KBM-7 (cell line): ENCODE measurements at regions not wholly inside any gene's neighbourhood (a gene's known extent, or its start where the extent isn't known, plus 50 kb on each side); places are given as distances from the start of the nearest gene placed in this dataset.
"Not testable (repeated sequence)": the region's sequence is repeated elsewhere in the genome, so short reads cannot be mapped to it uniquely, and the experiment has no call there.

Experiments used
- DNase-seq: peaks from one replicate; pipeline ENCODE4 v3.0.0-alpha.2; 2015
- in situ Hi-C: fragments of 300-500 bp; cut with MboI; formaldehyde crosslinking; loops from 2 replicates; pipeline ENCODE4 v1.14.3; 2020; ENCODE audit warnings: low sequenced_read_pairs, low pct_unique_long_range_greater_than_20kb, mixed read lengths

DNA sequence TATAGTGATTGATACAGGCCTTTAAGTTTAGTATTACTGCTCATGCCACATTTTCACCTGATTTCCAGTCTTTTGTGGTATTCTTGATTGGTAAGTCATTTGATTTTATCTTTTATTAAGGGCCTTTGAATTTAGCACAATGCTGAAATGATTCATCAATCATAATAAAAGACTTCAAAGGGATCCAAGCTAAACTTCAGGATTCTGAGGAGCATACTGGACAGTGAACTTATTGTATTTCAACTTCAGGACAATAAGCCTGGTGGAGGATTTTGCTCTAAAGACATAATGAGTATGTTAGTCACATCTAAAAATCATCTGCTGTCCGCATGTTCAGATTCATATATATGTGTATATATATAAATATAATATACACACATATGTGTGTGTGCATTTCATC is 233.3 kb downstream of the SETD4 start:
- no peak for DNase-seq
- in situ Hi-C loops: no loop called here

DNA sequence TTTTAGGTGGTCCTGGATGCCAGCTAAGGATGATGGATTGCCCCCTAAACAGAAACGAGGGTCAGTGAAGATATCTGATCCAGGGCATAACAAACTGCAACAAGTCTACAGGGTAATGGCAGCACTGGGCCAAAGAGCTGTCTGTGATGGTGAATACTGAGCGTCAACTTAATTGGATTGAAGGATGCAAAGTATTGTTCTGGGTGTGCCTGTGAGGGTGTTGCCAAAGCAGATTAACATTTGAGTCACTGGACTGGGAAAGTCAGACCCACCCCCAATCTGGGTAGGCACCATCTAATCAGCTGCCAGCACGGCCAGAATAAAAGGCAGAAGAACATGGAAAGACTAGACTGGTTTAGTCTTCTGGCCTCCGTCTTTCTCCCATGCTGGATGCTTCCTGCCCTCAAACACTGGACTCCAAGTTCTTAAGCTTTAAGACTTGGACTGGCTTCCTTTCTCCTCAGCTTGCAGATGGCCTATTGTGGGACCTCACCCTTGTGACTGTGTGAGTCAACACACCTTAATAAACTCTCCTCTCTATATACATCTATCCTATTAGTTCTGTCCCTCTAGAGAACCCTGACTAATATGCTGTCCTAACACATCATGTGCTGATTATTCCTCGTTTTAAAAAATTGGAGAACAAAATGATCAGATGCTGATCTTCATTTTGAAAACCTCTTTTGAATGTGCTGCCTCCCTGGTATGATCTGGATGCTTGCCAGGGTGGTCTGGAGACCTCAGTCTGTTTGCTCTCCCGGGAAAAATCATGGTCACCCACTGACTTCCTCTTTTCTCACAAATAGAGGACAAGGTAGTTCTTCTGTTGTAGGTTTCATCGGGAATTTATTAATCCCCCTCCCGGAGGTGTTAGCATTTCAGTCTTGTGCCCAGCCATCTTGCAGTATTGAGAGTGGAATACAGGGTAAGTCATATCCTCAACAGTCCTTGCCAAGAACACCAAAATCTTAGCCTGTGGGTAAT is 234.7 kb downstream of the SETD4 start:
- no peak for DNase-seq
- in situ Hi-C loops: no loop called here

DNA sequence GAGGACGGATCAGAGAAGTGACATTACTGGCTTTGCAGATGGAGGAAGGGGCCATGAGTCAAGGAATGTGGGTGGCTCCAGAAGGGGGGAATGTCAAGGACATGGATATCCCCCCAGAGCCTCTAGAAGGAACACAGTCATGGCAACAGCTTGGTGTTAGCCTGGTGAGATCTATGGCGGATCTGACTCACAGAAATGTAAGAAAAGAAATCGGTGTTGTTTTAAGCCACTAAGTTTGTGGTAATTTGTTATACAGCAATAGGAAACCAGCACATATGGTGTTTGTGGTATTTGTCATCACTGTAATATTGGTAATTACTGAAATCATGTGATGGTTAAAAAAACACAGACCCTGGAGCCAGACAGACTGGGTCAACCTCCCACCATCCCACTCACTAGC is 236.2 kb downstream of the SETD4 start:
- in situ Hi-C loops: no loop called here
- DNase-seq: no peak

DNA sequence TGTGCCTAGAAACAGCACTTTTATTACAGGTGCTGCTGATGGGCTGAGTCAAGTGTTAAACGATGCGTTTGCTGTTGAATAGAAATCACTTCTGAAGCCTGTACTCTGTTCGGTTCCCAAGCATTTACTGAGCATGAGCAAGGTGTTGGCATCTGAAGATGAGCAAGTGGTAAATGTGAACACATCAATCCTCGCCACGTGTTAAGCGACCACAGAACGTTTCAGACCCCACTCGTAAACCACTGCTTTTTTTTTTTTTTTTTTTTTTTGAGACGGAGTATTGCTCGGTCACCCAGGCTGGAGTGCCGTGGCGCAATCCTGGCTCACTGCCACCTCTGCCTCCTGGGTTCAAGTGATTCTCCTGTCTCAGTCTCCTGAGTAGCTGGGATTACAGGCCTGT is 241.2 kb downstream of the SETD4 start:
- no peak for DNase-seq
- in situ Hi-C loops: no loop called here

DNA sequence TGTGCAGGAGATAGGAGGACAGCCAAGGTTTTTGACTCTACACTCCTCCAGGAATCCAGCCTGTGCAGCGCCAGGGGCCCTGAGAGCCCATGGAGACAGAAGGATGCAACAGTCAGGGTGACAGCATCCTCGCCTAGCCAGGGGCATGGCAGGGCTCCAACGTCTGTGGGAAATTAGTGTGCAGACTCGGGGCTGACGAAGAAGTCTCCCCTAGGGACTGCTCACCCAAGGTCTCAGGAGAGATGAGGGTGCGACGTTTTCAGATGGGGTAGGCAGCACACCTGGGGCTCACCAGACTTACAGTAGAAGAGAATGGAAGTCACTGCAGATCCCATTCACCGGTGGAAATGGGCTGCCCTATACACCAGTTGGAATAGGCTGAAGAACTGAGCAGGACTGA is 241.7 kb downstream of the SETD4 start:
- in situ Hi-C loops: no loop called here
- no peak for DNase-seq

DNA sequence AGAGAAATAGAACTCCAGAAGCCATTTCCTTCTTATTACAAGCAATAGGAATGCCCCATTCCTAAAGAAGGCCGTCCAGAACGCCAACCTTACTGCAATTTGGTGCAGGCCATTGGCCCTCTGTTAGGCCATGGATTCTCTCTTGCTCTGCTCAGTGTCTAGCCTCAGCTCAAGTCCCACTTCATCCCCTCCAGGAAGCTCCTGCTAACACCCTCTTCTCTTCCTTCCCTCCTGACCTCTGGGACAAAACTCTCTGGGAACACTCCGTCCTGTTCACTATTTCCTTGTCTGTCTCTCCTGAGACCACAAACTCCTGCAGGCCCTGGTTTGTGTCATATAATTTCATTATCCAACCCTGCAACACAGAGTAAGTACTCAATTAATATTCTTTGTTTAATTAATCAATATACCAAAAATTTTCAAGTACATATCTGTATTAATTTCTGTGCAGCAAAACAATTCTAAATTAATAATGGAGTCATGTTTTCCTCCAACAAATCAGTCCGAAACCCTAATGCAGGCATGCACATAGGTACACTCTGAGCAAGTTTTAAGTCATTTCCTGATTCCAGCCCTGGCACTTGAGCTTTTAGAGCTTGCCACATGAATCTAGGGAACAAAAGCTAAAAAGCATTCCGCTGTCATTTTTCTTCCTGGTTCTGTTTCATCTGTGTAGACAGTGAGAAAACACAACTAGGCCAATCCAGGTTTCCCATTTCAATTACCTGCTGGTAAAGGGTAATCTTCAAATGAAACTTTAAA is 245.3 kb downstream of the SETD4 start:
- in situ Hi-C loops: no loop called here
- DNase-seq: no peak

DNA sequence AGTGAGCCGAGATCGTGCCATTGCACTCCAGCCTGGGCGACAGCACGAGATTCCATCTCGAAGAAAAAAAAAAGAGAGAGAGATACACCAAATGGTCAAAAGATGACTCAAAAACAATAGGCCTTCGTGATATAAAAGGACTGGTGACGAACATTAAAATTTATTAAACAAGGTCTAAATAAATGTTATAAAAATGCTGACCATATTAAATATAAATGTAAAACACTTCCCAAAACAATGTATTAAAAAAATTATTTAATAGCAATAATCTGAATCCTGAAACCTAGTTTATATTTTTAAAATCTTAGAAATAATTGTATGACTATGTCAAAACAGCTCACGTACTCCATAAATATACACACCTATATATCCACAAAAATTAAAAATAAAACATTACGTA is 247.6 kb downstream of the SETD4 start:
- in situ Hi-C loops: no loop called here

DNA sequence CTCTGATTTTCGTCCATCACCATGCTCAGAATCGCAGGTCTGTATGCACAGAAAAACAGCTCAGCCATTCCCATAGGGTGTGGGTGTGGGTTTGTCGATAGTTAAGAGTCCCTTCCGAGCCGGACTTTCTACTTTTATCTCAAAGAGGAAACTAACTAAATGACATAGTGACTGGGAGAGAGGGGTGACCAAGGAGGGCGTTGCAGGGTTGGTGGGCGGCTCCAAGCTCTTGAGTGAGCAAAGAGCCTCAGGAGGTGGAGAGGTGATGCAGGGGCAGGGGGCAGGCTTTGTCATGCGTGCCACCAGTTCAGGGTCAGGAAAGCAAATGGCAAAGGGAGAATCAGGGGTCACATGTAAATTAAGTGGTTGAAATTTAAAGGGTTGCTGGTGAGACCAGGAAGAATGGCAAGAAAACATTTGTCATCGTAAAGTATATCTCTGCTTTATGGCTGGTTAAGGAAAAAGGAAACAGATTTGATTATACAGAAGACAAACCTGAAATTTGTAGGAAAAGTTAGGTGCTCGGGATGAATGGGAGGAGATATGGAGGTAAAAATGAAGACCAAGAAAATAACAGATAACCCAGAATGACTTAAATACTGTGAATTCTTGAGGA is 249.0 kb downstream of the SETD4 start:
- in situ Hi-C loops: no loop called here
- DNase-seq: no peak

More for the DNA sequence above, 247.6 kb downstream of the SETD4 start:
- DNase-seq: no peak

DNA sequence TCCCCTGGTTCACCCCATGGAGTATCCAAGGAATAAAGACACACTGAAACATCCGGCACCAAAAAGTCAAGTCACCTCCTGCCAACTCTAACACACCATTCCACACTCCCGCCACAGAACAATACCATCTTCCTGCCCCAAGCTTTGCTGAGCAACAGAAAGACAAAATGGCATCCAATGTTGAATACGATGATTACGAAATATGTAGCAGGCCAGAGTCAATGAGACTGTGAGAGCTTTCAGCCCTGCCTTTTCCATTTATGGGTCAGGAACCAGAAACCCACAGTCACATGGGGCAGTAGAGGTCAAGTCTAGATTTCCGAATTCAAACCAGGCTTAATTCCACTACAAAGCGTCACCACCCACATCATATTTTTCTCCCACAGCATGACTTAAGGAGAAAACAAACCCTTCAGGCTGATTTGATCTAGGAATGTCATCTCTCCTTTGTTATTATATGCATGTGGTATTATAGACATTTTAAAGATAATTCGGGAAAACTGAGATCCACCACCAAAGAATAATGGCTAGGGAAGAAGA is 249.8 kb downstream of the SETD4 start:
- no peak for DNase-seq
- in situ Hi-C loops: no loop called here

DNA sequence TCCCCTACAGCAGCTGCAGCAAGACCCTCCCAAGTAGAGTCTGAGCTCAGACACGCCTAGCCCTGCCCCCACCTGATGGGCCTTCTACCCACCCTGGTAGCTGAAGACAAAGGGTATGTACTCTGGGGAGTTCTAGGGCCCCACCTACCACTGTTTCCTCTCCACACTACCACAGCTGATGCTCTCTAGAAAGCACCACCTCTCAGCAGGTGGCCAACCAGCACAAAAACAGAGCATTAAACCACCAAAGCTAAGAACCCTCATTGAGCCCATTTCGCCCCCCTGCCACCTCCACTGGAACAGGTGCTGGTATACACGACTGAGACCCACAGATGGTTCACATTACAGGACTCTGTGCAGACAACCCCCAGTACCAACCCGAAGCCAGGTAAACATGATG is 258.9 kb downstream of the SETD4 start:
- no peak for DNase-seq
- in situ Hi-C loops: no loop called here

DNA sequence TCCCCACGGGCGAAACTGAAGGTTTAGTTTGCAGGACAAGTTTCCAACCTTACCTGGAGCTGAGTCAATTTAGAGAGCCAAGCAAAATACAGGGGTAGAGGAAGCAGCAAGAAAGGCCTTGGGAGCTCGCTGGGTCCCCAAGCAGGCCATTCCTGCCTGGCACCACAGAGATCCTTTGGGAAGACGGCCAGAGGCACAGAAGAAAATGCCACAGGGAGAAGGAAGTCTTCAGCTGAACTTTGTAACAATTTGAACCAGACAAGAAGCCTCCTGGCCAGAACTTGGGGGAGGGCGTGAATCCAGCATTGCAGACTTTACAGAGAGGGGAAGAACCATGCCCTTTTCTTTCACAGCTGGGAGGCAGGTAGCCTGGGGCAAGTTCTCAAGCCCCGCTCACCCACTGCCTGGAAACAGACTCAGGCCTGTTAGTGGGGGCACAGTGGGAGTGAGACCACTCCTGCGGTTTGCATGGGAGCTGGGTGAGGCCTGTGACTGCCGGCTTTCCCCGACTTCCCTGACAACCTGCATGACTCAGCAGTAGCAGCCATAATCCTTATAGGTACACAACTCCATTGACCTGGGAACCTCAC is 259.4 kb downstream of the SETD4 start:
- DNase-seq, in situ Hi-C loops: not testable (repeated sequence)

DNA sequence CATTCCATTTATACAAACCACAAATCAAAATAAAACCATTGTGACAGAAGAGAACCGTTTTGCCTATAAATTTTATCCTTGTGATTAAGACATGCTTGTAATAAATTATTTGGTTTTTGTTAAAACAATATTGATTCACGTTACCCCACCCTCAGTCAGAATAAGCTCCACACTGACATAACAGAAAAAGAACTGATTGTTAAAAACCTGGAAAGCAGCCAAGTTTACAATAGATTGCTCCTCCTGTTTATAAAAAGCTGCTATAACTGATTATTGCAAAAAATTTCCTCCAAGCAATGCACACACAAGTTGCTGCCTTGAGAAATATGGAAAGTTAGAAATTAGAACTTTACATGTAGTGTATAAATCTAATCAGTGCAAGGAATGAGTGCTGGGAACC is 263.5 kb downstream of the SETD4 start:
- in situ Hi-C loops: no loop called here
- no peak for DNase-seq

DNA sequence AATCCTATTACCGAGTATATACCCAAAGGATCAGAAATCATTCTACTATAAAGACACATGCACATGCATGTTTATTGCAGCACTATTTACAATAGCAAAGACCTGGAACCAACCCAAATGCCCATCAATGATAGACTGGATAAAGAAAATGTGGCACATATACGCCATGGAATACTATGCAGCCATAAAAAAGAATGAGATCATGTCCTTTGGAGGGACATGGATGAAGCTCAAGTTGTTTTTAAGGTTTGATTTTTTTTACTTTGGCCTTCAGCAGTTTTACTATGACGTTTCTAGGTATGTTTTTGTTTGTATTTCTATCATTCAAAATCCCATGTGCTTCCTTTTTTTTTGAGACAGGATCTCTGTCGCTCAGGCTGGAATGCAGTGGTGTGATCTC is 265.8 kb downstream of the SETD4 start:
- in situ Hi-C loops, DNase-seq: not testable (repeated sequence)

DNA sequence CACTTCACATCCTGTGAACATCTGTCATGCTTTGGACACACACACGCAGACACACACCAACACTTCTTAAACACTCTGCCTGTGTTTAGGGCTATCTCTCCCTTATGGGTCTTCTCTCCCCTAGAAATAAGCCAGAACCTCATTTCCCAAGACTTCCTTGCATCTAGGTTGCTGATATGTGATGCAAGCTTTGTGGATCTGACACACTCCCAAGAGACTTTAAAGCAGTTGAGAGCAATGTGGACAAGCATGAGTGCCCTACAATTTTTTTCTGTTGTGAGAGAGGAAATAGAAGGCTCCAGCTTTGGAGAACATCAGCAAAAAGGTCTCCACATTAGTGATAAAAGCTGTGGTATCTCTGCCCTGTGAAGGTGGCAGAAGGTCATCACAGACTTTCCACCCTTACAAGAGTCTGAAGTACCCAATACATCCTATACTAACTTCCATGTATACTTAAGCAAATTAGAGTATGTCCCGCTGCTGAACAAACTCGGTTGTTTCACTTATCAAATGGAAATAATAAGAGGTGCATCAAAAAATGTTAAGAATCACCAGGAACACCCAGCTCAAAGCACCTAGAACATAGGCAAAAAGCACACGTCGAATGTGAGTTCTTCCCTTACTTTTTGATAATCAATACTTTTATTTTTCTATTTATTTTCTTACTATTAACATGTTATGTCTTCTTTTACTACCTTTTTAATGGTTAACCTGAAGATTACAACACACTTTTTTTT is 267.6 kb downstream of the SETD4 start:
- in situ Hi-C loops: no loop called here
- no peak for DNase-seq

DNA sequence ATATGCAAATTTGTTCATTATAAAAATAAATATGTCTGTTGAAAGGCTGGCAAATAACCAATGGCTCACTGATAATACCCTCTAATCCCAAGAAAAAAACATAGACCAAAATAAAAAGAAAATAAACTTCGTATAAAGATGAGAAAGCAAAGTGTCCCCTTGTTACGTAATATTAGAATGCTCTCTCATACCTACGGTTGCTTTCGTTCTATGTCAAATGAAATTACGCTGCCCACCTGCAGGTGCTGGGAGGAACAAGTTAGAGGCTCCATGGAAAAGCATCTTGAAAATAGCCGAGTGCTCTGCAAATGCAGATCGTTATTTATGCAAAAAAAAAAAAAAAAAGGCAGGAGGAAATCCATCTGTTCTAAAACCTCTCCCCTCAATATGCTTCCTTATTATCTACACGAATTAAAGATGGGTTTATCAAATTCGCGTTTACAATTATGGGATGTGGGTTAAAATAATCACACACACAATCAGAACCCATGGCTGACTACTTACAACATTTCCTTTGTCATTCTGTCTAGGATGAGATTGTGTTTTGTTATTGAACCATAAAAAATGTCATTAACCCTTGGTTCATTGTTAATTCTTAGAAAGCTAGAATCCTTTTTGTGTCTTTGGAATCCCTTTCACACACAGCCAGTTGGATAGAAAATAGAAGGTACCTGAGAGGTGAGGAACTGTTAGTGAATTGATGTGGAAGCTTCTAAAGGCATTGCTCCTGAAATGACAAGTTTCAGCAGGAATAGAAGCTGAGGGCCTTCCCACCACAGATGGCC is 268.6 kb downstream of the SETD4 start:
- in situ Hi-C loops: no loop called here
- DNase-seq: no peak

DNA sequence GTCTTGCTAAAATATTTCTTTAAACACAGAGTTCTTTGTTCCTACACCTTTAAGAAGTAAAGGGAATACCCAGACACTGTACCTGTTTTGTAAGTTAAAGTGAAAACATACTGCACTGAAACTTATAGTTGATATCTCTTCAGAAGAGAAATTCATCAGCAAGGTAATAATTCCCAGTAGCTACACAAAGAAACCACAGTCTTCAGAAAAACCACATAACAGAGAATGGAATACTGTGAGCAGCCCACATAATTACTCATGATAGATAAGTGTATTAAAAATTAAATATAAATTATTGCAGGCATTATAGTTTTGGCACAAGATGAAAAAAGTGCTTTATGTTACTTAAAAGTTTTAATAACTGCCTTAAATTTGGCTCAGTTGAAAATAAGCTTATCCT is 276.6 kb downstream of the SETD4 start:
- no peak for DNase-seq
- in situ Hi-C loops: no loop called here

DNA sequence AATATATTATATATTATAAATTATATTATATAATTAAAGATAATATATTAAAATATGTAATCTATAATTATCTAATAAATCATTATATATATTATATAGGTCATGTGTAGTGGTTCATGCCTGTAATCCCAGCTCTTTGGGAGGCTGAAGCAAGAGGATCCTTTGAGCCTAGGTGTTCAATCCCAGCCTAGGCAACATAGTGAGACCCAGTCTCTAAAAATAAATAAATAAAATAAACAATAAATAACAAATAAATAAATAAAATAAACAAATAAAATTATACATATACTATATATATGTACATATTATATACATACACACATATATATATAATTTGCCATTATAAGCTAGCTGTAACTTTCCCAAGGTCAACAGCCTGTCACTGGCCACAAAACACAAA is 277.7 kb downstream of the SETD4 start:
- no peak for DNase-seq
- in situ Hi-C loops: no loop called here

DNA sequence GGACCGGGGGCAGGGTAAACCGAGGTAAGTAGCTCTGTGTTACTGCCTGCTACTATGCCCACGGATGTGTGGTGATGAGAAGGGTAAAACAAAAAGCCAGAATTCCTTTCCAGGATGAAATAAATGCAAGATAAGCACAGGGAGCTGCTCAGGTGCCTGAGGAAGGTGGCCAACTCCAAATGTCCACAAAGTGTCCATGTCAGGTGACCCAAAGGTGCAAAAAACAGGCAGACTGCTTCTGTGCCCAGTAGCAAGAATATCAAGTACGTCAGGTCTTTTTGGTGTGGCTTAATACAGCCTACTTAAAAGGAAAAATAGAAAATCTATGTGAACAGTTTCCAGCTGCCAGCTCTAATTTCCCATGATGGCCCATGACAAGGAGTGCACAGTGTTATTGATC is 279.3 kb downstream of the SETD4 start:
- DNase-seq: no peak
- in situ Hi-C loops: no loop called here
